HUDEP-2 (cell line): ENCODE measurements at regions not wholly inside any gene's neighbourhood (a gene's known extent, or its start where the extent isn't known, plus 50 kb on each side); places are given as distances from the start of the nearest gene placed in this dataset.
A peak's percentile ranks its signal among the peaks of the same experiment; 100 is the strongest.
"Not testable (repeated sequence)": the region's sequence is repeated elsewhere in the genome, so short reads cannot be mapped to it uniquely, and the experiment has no call there.

ENCODE experiments used
- DNase-seq, 76 experiments: peaks; one replicate each; lab custom pipeline; 2025; ENCODE audit not compliant: unreplicated experiment in 76 of 76; lab: John Stamatoyannopoulos, UW

- DNase-seq: no peak
Measured at GRCh38 chr16:5972747-5973146, 875.2 kb upstream of the EEF2KMT start.

GRCh38 chr16:5971924-5972323 is 874.3 kb upstream of the EEF2KMT start:
- no peak for DNase-seq

- peak in 1 of 76 experiments; percentile 1 for DNase-seq
Measured at GRCh38 chr16:5971106-5971505, 873.5 kb upstream of the EEF2KMT start.

- no peak for DNase-seq
Measured at GRCh38 chr16:5966004-5966403, 868.4 kb upstream of the EEF2KMT start.

GRCh38 chr16:5965321-5965720 is 867.7 kb upstream of the EEF2KMT start:
- DNase-seq: no peak

- DNase-seq: no peak
Measured at GRCh38 chr16:5951486-5951885, 853.9 kb upstream of the EEF2KMT start.

GRCh38 chr16:5944971-5945370 is 847.4 kb upstream of the EEF2KMT start:
- DNase-seq: no peak

- DNase-seq: no peak
Measured at GRCh38 chr16:5938607-5939006, 841.0 kb upstream of the EEF2KMT start.

GRCh38 chr16:5932906-5933305 is 835.3 kb upstream of the EEF2KMT start:
- no peak for DNase-seq

GRCh38 chr16:5928476-5929065 is 831.0 kb upstream of the EEF2KMT start:
- DNase-seq: no peak

GRCh38 chr16:5925850-5926249 is 828.3 kb upstream of the EEF2KMT start:
- DNase-seq: no peak

GRCh38 chr16:5922686-5923085 is 825.1 kb upstream of the EEF2KMT start:
- DNase-seq: no peak

GRCh38 chr16:5918567-5919130 is 821.1 kb upstream of the EEF2KMT start:
- DNase-seq: peak in 2 of 76 experiments; percentile 3 to 5

- no peak for DNase-seq
Measured at GRCh38 chr16:5917436-5918195, 820.0 kb upstream of the EEF2KMT start.

GRCh38 chr16:5916711-5917191 is 819.2 kb upstream of the EEF2KMT start:
- DNase-seq: no peak

- DNase-seq: no peak
Measured at GRCh38 chr16:5911241-5911640, 813.6 kb upstream of the EEF2KMT start.

- DNase-seq: not testable (repeated sequence)
Measured at GRCh38 chr16:5909556-5909955, 812.0 kb upstream of the EEF2KMT start.

GRCh38 chr16:5907544-5907943 is 809.9 kb upstream of the EEF2KMT start:
- no peak for DNase-seq

- no peak for DNase-seq
Measured at GRCh38 chr16:5906351-5906750, 808.8 kb upstream of the EEF2KMT start.

- no peak for DNase-seq
Measured at GRCh38 chr16:5905935-5906334, 808.3 kb upstream of the EEF2KMT start.

GRCh38 chr16:5903832-5904231 is 806.2 kb upstream of the EEF2KMT start:
- DNase-seq: no peak

- DNase-seq: no peak
Measured at GRCh38 chr16:5903153-5903552, 805.6 kb upstream of the EEF2KMT start.
